NCI-H1417 (cell line): ENCODE measurements at regions not wholly inside any gene's neighbourhood (a gene's known extent, or its start where the extent isn't known, plus 50 kb on each side); places are given as distances from the start of the nearest gene placed in this dataset.

Source experiments
- DNase-seq, 3 experiments: peaks; one replicate each; lab custom pipeline; 2025; lab: John Stamatoyannopoulos, UW

DNA sequence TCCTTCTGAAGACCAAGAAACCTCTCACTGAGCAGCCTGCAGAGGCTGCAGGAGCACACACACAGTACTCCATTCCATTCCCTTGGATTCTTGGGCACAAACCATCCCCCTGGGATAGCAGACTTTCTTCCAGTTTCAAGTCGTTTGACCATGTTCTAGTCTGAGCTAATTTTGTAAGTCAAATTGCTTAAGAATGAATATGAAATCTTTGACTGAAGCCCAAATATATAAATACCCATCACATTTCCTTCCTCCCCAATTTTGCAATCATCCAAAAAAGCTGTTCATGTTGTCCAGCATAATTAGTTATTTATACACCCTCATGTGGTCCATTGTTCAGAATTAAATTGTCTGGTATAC, 231.2 kb upstream of the TPRG1 start:
- no peak for DNase-seq

GRCh38 chr3:188941103-188941502, 230.7 kb upstream of the TPRG1 start:
- no peak for DNase-seq

- no peak for DNase-seq
Observed at GRCh38 chr3:188942191-188942590, 229.6 kb upstream of the TPRG1 start.

DNA sequence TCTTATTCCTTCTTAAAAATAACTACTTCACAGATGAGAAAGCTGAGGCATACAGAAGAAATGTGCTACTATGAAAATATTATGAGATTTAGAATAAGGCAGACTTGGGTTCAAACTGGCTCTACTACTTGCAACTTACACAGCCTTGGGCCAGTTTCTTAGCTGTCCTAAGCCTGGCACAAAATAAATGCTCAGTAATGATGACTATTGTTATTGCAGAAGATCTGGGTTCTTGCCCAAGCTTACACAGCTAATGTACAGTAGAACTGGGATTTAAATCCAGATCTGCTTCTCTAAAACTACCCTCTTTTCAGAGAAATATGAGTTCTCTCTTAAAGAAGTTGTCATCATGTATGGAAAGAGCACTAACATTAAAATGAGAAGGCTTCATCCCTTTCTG, 228.2 kb upstream of the TPRG1 start:
- no peak for DNase-seq

GRCh38 chr3:188944108-188944507, 227.7 kb upstream of the TPRG1 start:
- no peak for DNase-seq

GRCh38 chr3:188946351-188947240, 225.2 kb upstream of the TPRG1 start:
- DNase-seq = peak in 1 of 3 experiments; percentile 32

- DNase-seq = peak; percentile 93 to 98 (median 97)
Observed at GRCh38 chr3:188947401-188948280, 224.1 kb upstream of the TPRG1 start.

- no peak for DNase-seq
Observed at GRCh38 chr3:188948281-188948996, 223.3 kb upstream of the TPRG1 start.

- no peak for DNase-seq
Observed at GRCh38 chr3:188948997-188949389, 222.8 kb upstream of the TPRG1 start.

- no peak for DNase-seq
Observed at GRCh38 chr3:188949456-188949855, 222.3 kb upstream of the TPRG1 start.

GRCh38 chr3:188949996-188950395, 221.8 kb upstream of the TPRG1 start:
- no peak for DNase-seq

DNA sequence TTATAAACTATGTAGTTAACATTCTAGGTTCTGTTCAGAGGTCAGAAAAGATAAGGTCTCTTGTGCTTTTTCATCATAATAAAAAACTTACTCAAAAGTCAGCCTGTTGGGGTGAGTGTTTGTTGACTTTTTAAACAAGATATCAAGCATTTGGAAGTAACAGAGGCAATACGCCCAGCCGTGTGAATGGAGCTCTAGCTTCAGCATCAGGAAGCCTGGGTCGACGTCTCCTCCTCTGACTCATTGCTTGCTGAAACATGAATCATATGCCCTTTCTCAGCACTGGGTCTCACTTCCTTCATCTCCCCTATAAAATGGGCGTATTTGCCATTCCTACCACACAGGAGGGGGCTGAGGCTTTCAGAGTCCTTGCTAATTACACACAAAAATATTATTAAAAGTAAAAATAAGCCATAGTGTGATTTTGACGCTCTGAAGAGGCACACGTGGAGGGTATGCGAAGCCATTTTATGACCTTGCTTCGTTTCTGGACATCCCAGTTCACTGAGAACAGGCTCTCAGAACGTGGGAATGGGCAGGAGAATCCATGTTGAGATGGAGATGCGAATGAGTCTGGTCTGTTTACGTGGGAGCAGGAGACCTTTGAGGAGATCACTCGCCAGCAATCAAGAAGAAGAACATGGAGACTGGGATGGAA, 220.8 kb upstream of the TPRG1 start:
- no peak for DNase-seq

DNA sequence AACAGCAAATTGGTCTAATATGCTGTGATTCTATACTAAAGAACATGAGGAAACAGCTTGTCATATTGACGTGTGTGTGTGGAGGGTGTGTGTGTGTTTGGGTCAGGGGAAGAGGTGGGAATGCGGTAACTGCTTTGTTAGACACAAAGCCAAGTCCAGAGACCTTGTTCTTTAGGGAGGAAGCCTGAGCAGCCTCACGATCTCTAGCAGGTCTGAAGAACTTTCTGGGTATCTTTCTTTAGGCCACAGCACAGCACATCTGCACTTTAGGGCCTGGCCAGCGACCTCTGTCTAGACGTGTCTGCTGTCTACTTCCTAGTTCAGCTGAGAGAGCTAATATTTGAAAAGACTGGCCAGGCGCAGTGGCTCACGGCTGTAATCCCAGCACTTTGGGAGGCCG, 220.0 kb upstream of the TPRG1 start:
- no peak for DNase-seq

GRCh38 chr3:188954590-188955208, 217.1 kb upstream of the TPRG1 start:
- DNase-seq = peak; percentile 55 to 93 (median 92)

- DNase-seq = no peak
Observed at GRCh38 chr3:188955919-188956318, 215.9 kb upstream of the TPRG1 start.

DNA sequence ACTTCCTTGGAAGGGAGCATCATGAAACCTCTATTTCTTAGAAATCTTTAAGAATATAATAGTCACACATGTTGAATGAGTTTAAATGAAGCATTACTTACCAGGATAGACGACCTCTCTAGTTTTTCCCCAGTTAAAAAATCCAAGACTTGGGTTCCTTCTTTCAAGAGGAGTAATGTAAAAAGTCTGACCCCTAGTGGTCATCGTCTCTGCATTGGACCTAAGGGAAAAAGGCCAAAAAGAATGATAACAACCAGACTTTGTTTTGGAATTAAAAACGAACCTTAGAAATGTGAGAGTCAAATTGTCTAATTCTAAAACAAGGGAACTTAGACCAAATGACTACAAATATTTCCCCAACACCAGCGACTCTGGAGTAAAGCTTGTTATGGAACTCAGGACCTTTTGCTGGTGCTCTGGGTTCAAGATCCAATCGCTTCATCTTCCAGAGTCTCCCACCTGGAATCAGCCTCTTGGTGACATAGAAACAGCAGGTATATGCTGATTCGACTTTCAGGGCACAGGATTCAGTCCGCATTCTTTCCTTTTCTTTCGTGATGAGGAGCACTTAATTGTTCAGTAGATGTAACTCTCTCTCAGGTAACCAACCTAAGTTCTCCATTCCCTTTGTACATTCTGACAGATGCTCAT, 214.8 kb upstream of the TPRG1 start:
- DNase-seq = peak; percentile 18 to 72 (median 69)

GRCh38 chr3:188959013-188959412, 212.8 kb upstream of the TPRG1 start:
- DNase-seq = no peak

GRCh38 chr3:188962253-188963247, 209.2 kb upstream of the TPRG1 start:
- DNase-seq = no peak

DNA sequence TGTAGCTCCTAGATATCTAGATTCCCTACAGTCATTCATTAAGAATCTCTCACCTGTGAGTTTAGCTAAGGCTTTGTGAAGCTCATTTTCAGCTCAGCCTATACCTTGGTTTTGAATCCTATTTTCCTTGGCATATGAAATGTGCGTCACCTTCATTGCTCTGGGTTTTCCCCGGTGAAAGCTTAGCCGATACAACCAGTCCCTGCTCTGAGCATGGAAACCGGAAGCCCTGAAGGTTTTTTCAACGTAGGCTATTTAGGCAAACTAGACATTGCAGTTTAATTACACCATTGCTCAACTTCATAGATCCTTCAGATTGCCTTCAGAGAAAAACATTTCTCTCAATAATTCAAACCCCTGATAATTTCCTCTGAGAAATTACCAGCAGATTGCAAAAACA, 206.8 kb upstream of the TPRG1 start:
- DNase-seq = no peak

- no peak for DNase-seq
Observed at GRCh38 chr3:188972310-188972709, 199.5 kb upstream of the TPRG1 start.
